ENCODE measurements at regions not wholly inside any gene's neighbourhood (a gene's known extent, or its start where the extent isn't known, plus 50 kb on each side); places are given as distances from the start of the nearest gene placed in this dataset.

DNA sequence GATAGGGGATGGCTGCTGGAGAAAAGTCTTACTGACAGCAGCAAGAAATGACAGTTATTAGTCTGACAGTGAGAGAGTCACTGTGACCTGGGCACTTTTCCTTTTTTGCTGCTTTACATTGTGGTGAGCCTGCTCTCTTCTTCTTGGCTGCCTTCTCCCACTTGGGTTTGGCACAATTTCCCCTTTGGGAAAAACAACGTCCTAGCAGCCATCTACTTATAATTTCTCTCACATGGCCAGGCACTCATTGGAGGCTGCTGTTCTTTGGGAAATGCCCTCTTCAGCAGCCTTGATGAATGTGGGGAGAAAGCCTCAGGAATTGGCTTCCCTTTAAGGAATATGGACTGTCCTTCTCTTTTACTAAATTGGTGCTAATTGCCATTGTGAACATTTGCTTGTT is 60.4 kb upstream of the SLC1A4 start:
- TF ChIP-seq, protein P1, sequence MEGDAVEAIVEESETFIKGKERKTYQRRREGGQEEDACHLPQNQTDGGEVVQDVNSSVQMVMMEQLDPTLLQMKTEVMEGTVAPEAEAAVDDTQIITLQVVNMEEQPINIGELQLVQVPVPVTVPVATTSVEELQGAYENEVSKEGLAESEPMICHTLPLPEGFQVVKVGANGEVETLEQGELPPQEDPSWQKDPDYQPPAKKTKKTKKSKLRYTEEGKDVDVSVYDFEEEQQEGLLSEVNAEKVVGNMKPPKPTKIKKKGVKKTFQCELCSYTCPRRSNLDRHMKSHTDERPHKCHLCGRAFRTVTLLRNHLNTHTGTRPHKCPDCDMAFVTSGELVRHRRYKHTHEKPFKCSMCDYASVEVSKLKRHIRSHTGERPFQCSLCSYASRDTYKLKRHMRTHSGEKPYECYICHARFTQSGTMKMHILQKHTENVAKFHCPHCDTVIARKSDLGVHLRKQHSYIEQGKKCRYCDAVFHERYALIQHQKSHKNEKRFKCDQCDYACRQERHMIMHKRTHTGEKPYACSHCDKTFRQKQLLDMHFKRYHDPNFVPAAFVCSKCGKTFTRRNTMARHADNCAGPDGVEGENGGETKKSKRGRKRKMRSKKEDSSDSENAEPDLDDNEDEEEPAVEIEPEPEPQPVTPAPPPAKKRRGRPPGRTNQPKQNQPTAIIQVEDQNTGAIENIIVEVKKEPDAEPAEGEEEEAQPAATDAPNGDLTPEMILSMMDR (IDR thresholded peaks at IDR 0.05; ENCODE audit: low read depth, low read length), result no peak
- Histone ChIP-seq H3K36me3 (no peaks in the 10 kb centered on the region), H3K27ac (no peak overlapping the region), H3K4me3 (no peak overlapping the region), H3K27me3 (peaks cover 8% of the 10 kb centered on the region), H3K9me3 (ENCODE audit: low read depth) (no peaks in the 10 kb centered on the region), H3K4me1 (ENCODE audit: low read depth) (no peaks in the 10 kb centered on the region)
- DNase-seq (ENCODE audit: low read depth in 1 of 2, low spot score in 1 of 2), result no peak

DNA sequence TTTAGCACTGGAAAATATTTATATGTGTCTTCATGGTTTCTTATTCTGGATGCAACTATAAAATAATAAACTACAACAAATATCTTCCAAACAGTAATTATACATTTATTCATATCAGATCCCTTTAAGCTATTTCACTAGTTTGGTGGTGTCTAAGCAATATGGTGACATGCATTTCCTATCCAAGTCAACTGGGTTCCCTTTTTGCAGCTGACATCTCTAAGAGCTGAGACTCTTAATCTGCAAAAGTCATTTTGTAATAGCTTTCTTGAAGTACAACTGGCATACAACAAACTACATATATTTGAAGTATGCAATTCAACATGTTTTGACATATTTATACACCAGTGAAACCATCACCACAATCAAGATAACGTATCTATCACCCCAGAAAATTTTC is 59.9 kb upstream of the SLC1A4 start:
- no peaks in the 10 kb centered on the region for H3K36me3 ChIP-seq
- peaks cover 8% of the 10 kb centered on the region for H3K27me3 ChIP-seq
- H3K4me3 ChIP-seq, result no peak overlapping the region
- H3K4me1 ChIP-seq (ENCODE audit: low read depth), result no peaks in the 10 kb centered on the region
- H3K27ac ChIP-seq, result no peak overlapping the region
- H3K9me3 ChIP-seq (ENCODE audit: low read depth), result no peaks in the 10 kb centered on the region
- no peak for DNase-seq (ENCODE audit: low read depth in 1 of 2, low spot score in 1 of 2)
- TF ChIP-seq, protein P1 (IDR thresholded peaks at IDR 0.05; ENCODE audit: low read depth, low read length), result no peak

DNA sequence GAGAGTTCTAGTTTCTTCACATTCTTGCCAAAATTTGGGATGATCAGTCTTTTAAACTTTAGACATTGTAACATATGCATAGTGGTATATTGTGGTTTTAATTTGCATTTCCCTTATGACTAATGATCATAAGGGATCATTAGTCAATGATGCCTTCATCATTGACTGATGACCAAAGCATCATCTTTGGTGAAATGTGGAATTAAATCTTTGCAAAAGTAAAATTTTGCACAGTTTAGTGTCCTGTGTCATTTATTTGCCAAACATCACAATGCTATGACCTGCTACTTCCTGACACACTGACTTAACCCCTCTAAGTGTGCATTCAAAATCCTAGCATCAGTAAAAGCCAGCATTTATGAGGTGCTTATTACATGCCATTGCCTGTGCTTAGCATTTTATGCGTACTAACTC is 58.9 kb upstream of the SLC1A4 start:
- Histone ChIP-seq H3K4me1 (ENCODE audit: low read depth) (no peaks in the 10 kb centered on the region), H3K27me3 (peaks cover 8% of the 10 kb centered on the region), H3K27ac (no peak overlapping the region), H3K9me3 (ENCODE audit: low read depth) (no peaks in the 10 kb centered on the region), H3K4me3 (no peak overlapping the region), H3K36me3 (no peaks in the 10 kb centered on the region)
- TF ChIP-seq, protein P1 (IDR thresholded peaks at IDR 0.05; ENCODE audit: low read depth, low read length), result no peak
- no peak for DNase-seq (ENCODE audit: low read depth in 1 of 2, low spot score in 1 of 2)

DNA sequence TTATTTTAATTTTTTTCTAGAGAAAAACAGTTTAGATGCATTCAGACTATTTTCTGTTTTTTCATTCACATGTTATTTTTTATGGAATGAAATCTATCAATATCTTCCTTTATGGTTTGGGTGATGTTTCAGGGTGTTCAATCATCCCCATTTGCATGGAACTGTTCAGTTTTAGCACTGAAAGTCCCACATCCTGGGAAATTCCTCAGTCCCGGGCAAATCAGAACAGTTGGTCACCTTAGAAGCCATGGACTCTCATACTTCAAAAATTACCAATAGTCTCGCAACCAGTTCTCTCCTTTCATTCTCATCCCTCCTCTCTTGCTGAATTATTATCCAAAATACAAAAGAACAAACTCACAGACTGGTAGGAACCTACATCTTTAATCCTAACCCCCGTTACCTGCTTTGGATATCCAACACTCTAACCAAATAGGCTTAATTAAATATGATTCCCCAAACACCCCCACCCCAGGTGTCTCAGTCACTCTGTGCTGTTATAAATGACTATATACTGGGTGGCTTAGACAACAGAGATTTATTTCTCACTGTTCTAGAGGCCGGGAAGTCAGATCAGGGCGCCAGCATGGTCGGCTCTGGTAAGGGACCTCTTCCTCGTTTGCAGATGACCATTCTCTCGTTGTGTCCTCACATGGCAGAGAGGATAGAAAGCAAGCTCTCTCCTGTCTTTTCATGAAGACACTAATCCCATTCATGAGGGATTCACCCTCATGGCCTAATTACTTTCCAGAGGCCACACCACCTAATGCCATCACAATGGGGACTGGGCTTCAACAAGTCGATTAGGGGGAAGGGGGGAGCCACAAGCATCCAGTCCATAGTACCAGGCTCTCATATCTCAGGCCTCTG is 57.7 kb upstream of the SLC1A4 start:
- no peak overlapping the region for H3K4me3 ChIP-seq
- no peaks in the 10 kb centered on the region for H3K4me1 ChIP-seq (ENCODE audit: low read depth)
- no peak for DNase-seq (ENCODE audit: low read depth in 1 of 2, low spot score in 1 of 2)
- H3K36me3 ChIP-seq, result no peaks in the 10 kb centered on the region
- TF ChIP-seq, protein P1 (IDR thresholded peaks at IDR 0.05; ENCODE audit: low read depth, low read length), result no peak
- no peaks in the 10 kb centered on the region for H3K9me3 ChIP-seq (ENCODE audit: low read depth)
- H3K27ac ChIP-seq, result no peak overlapping the region
- peaks cover 8% of the 10 kb centered on the region for H3K27me3 ChIP-seq

DNA sequence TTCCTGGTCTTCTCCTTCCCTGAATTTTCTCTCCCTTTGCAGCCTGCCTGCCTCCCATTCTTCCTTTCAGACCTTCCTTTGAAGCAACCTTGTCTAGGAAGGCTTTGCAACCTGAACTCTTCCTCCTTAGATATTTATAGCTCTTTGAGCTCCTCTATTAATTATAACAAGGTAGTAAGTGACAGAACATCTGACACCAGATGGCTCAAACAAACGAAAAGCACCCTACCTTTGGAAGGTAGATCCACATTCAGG is 57.2 kb upstream of the SLC1A4 start:
- Histone ChIP-seq H3K27me3 (peaks cover 8% of the 10 kb centered on the region), H3K9me3 (ENCODE audit: low read depth) (no peaks in the 10 kb centered on the region)
- TF ChIP-seq, protein P1 (IDR thresholded peaks at IDR 0.05; ENCODE audit: low read depth, low read length), result no peak

More for the DNA sequence above, 57.2 kb upstream of the SLC1A4 start:
- H3K4me1 ChIP-seq (ENCODE audit: low read depth), result no peaks in the 10 kb centered on the region
- H3K27ac ChIP-seq, result no peak overlapping the region
- H3K4me3 ChIP-seq, result no peak overlapping the region
- DNase-seq (ENCODE audit: low read depth in 1 of 2, low spot score in 1 of 2), result no peak
- no peaks in the 10 kb centered on the region for H3K36me3 ChIP-seq
